GM10266 (cell line): ENCODE measurements at regions not wholly inside any gene's neighbourhood (a gene's known extent, or its start where the extent isn't known, plus 50 kb on each side); places are given as distances from the start of the nearest gene placed in this dataset.

ENCODE experiments used
- DNase-seq: peaks from one replicate; pipeline ENCODE4 v3.0.0; 2012; ENCODE audit errors: extremely low spot score
- TF ChIP-seq, protein P1 (sequence below): IDR thresholded peaks from 2 replicates; pipeline ENCODE4 v1.5.1; 2012; ENCODE audit warnings: mild to moderate bottlenecking, low read depth; ENCODE audit not compliant: control insufficient read depth, insufficient read depth; ENCODE audit errors: missing control alignments

- TF ChIP-seq, protein P1, sequence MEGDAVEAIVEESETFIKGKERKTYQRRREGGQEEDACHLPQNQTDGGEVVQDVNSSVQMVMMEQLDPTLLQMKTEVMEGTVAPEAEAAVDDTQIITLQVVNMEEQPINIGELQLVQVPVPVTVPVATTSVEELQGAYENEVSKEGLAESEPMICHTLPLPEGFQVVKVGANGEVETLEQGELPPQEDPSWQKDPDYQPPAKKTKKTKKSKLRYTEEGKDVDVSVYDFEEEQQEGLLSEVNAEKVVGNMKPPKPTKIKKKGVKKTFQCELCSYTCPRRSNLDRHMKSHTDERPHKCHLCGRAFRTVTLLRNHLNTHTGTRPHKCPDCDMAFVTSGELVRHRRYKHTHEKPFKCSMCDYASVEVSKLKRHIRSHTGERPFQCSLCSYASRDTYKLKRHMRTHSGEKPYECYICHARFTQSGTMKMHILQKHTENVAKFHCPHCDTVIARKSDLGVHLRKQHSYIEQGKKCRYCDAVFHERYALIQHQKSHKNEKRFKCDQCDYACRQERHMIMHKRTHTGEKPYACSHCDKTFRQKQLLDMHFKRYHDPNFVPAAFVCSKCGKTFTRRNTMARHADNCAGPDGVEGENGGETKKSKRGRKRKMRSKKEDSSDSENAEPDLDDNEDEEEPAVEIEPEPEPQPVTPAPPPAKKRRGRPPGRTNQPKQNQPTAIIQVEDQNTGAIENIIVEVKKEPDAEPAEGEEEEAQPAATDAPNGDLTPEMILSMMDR: no peak
- no peak for DNase-seq
Measured at GRCh38 chr1:227379555-227379892, 61.2 kb upstream of the CDC42BPA start.

- no peak for DNase-seq
- TF ChIP-seq, protein P1: no peak
Measured at GRCh38 chr1:227378871-227379554, 60.7 kb upstream of the CDC42BPA start.

GRCh38 chr1:227378181-227378580, 59.9 kb upstream of the CDC42BPA start:
- no peak for DNase-seq
- TF ChIP-seq, protein P1: no peak

GRCh38 chr1:227374846-227375245, 56.6 kb upstream of the CDC42BPA start:
- DNase-seq: no peak

GRCh38 chr1:227372726-227373130, 54.4 kb upstream of the CDC42BPA start:
- no peak for DNase-seq
- TF ChIP-seq, protein P1: no peak

More at GRCh38 chr1:227374846-227375245, 56.6 kb upstream of the CDC42BPA start:
- TF ChIP-seq, protein P1: no peak

DNA sequence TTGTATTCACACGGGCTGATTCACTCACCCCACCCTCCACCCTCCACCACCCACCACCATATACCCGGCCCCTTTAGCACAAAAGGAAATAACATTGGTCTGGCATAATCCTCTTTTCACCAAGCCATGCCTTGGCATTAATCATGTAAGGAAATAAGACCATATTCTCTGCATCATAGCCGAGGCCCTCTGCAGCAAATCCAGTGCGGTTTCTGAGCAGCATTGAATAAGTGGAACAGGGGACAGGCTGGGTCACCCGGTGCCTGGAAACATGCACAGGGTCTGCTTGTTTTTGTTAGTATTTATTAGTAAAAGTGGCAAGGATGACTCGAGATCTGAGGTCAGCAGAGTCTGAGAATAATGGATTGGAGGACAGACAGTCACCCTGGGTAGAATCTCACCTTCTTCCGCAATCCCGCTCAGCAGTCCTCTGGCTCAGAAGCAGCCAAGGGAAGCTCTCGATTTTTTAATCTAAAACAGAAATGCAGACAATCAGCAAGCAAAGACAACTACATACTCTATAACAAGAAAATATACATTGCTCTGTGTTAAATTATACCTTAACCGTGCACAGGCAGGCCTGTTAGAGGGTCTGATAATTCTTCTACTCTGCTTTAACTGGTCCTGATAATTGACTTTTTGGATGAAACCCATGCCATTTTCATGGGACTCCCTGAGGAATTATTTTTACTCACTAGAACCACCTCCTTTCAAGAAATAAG, 52.4 kb upstream of the CDC42BPA start:
- TF ChIP-seq, protein P1: no peak
- DNase-seq: no peak
